IMR-90 (cell line): ENCODE measurements at regions not wholly inside any gene's neighbourhood (a gene's known extent, or its start where the extent isn't known, plus 50 kb on each side); places are given as distances from the start of the nearest gene placed in this dataset.
A peak's percentile ranks its signal among the peaks of the same experiment; 100 is the strongest.

Experiments used
- ATAC-seq: fragments of 200-7000 bp; cut with Tn5 transposase; 2 replicates; pipeline ENCODE4 v1.9.1; 2020; ENCODE audit warnings: low read depth, mild to moderate bottlenecking, moderate library complexity
- BruUV-seq: library from RNA; stranded (reverse); fragments of 400-500 nt; replicated peaks from 2 replicates; lab custom pipeline; 2021; lab: Mats Ljungman, UMichigan
- CTCF ChIA-PET: fragments of 300-600 bp; formaldehyde crosslinking; extraction: SDS; loops from one replicate; lab custom pipeline; 2021; ENCODE audit warnings: antibody characterized with exemption; lab: Yijun Ruan, JAX
- POLR2A ChIA-PET: fragments of 300-600 bp; sonication (Branson Sonifier 250); formaldehyde crosslinking; loops from one replicate; lab custom pipeline; 2022; ENCODE audit warnings: antibody characterized with exemption; ENCODE audit not compliant: unreplicated experiment; lab: Charles Lee
- DNase-seq: peaks from one replicate; pipeline ENCODE4 v3.0.0; 2013
- H2AFZ ChIP-seq: replicated peaks from 2 replicates; pipeline ENCODE3; 2013; ENCODE audit warnings: low read length, mild to moderate bottlenecking; ENCODE audit not compliant: poor library complexity
- H2AK5ac ChIP-seq: 2 replicates; pipeline ENCODE4 v1.6.1; 2013; ENCODE audit warnings: low read depth, low read length, inconsistent platforms
- H2AK9ac ChIP-seq: replicated peaks from 2 replicates; pipeline ENCODE3; 2013; ENCODE audit warnings: mild to moderate bottlenecking, low read depth, low read length, moderate library complexity; ENCODE audit not compliant: poor library complexity
- H2BK120ac ChIP-seq: 2 replicates; pipeline ENCODE4 v1.6.1; 2013; ENCODE audit warnings: low read depth, low read length, inconsistent platforms
- H2BK15ac ChIP-seq: 3 replicates; pipeline ENCODE4 v1.6.1; 2013; ENCODE audit warnings: low read depth, low read length, inconsistent platforms
- H2BK20ac ChIP-seq: 2 replicates; pipeline ENCODE4 v1.6.1; 2013; ENCODE audit warnings: low read depth, mild to moderate bottlenecking, inconsistent platforms, low read length, moderate library complexity
- H2BK5ac ChIP-seq: 2 replicates; pipeline ENCODE4 v1.6.1; 2013; ENCODE audit warnings: mild to moderate bottlenecking, low read depth, low read length, inconsistent platforms; ENCODE audit not compliant: poor library complexity, severe bottlenecking
- H3K14ac ChIP-seq: replicated peaks from 2 replicates; pipeline ENCODE4 v1.6.1; 2013; ENCODE audit warnings: low read depth, low read length, inconsistent platforms
- H3K18ac ChIP-seq: 2 replicates; pipeline ENCODE4 v1.6.1; 2013; ENCODE audit warnings: low read depth, low read length, control low read depth
- H3K23ac ChIP-seq: 2 replicates; pipeline ENCODE4 v1.6.1; 2013; ENCODE audit warnings: low read depth, low read length, inconsistent platforms
- H3K27ac ChIP-seq: 2 replicates; pipeline ENCODE4 v1.5.1; 2013; ENCODE audit warnings: mild to moderate bottlenecking, control low read depth, low read length; ENCODE audit not compliant: insufficient read depth
- H3K27me3 ChIP-seq: 2 replicates; pipeline ENCODE4 v1.6.1; 2013; ENCODE audit warnings: low read length; ENCODE audit not compliant: control insufficient read depth, insufficient read depth
- H3K36me3 ChIP-seq: 2 replicates; pipeline ENCODE4 v1.6.1; 2013; ENCODE audit warnings: low read length, mixed read lengths; ENCODE audit not compliant: control insufficient read depth, insufficient read depth
- H3K4ac ChIP-seq: 2 replicates; pipeline ENCODE4 v1.6.1; 2013; ENCODE audit warnings: low read depth, low read length, inconsistent platforms
- H3K4me1 ChIP-seq: 2 replicates; pipeline ENCODE4 v1.6.1; 2013; ENCODE audit warnings: low read length, mixed read lengths; ENCODE audit not compliant: control insufficient read depth, insufficient read depth
- H3K4me2 ChIP-seq: 2 replicates; pipeline ENCODE4 v1.6.1; 2013; ENCODE audit warnings: low read depth, mild to moderate bottlenecking, control low read depth, low read length, moderate library complexity
- H3K4me3 ChIP-seq: 2 replicates; pipeline ENCODE4 v1.5.1; 2013; ENCODE audit warnings: low read depth, mild to moderate bottlenecking, control low read depth, low read length, moderate library complexity; ENCODE audit not compliant: insufficient read depth
- H3K56ac ChIP-seq: 2 replicates; pipeline ENCODE4 v1.6.1; 2013; ENCODE audit warnings: low read length, inconsistent platforms; ENCODE audit not compliant: insufficient read depth; ENCODE audit errors: extremely low read depth
- H3K79me1 ChIP-seq, 2 experiments: 2 replicates each; pipeline ENCODE4 v1.6.1; 2013; ENCODE audit warnings: low read length in 2 of 2, inconsistent platforms in 1 of 2, low read depth in 1 of 2
- H3K9ac ChIP-seq: 2 replicates; pipeline ENCODE4 v1.6.1; 2013; ENCODE audit warnings: low read depth, low read length, control low read depth
- H3K9me1 ChIP-seq: 2 replicates; pipeline ENCODE4 v1.6.1; 2013; ENCODE audit warnings: low read length, inconsistent platforms; ENCODE audit not compliant: insufficient read depth
- H3K9me3 ChIP-seq: 2 replicates; pipeline ENCODE4 v1.6.1; 2013; ENCODE audit warnings: low read length; ENCODE audit not compliant: control insufficient read depth, insufficient read depth
- H4K20me1 ChIP-seq: 2 replicates; pipeline ENCODE4 v1.6.1; 2013; ENCODE audit warnings: low read length, inconsistent platforms; ENCODE audit not compliant: insufficient read depth
- H4K5ac ChIP-seq: 2 replicates; pipeline ENCODE4 v1.6.1; 2013; ENCODE audit warnings: mild to moderate bottlenecking, low read depth, low read length, control low read depth
- H4K8ac ChIP-seq, 2 experiments: 2 replicates each; pipeline ENCODE4 v1.6.1; 2013; ENCODE audit warnings: low read depth in 2 of 2, low read length in 2 of 2, control low read depth in 1 of 2, inconsistent platforms in 1 of 2
- H4K91ac ChIP-seq: 2 replicates; pipeline ENCODE4 v1.6.1; 2013; ENCODE audit warnings: low read depth, low read length, inconsistent platforms; ENCODE audit not compliant: insufficient read depth
- CEBPB ChIP-seq: IDR thresholded peaks from 2 replicates; pipeline ENCODE4 v1.6.1; 2012; ENCODE audit warnings: low read depth, low read length, improper control_type of control experiment
- CTCF ChIP-seq: conservative IDR thresholded peaks from 2 replicates; pipeline ENCODE4 v1.5.1; 2012; ENCODE audit warnings: mild to moderate bottlenecking, low read depth, low read length, improper control_type of control experiment
- ELK1 ChIP-seq: fragments of 150-350 bp; IDR thresholded peaks from 2 replicates; pipeline ENCODE4 v1.6.1; 2016; ENCODE audit warnings: low read depth, mild to moderate bottlenecking, low read length, moderate library complexity, borderline replicate concordance
- MAFK ChIP-seq: IDR thresholded peaks from 2 replicates; pipeline ENCODE4 v1.6.1; 2012; ENCODE audit warnings: low read depth, low read length, improper control_type of control experiment
- MXI1 ChIP-seq: IDR thresholded peaks from 2 replicates; pipeline ENCODE4 v1.6.1; 2012; ENCODE audit warnings: low read depth, mild to moderate bottlenecking, low read length, moderate library complexity, borderline replicate concordance
- NFE2L2 ChIP-seq: fragments of 150-350 bp; IDR thresholded peaks from 2 replicates; pipeline ENCODE4 v1.6.1; 2016; ENCODE audit warnings: low read depth, mild to moderate bottlenecking, low read length
- RCOR1 ChIP-seq: IDR thresholded peaks from 2 replicates; pipeline ENCODE4 v1.6.1; 2012; ENCODE audit warnings: mild to moderate bottlenecking, low read length, improper control_type of control experiment; ENCODE audit not compliant: insufficient replicate concordance
- RFX5 ChIP-seq: IDR thresholded peaks from 2 replicates; pipeline ENCODE4 v1.8.0; 2012; ENCODE audit warnings: low read depth, mild to moderate bottlenecking, low read length, moderate library complexity
- SMC3 ChIP-seq: fragments of 150-350 bp; IDR thresholded peaks from 2 replicates; pipeline ENCODE4 v1.6.1; 2016; ENCODE audit warnings: low read depth, mild to moderate bottlenecking, antibody characterized with exemption, low read length, moderate library complexity
- USF2 ChIP-seq: fragments of 150-350 bp; IDR thresholded peaks from 2 replicates; pipeline ENCODE4 v1.6.1; 2017; ENCODE audit warnings: mild to moderate bottlenecking, antibody characterized with exemption, low read length, low read depth
- WGBS, 2 experiments: methylation state at CpG; one replicate each; pipeline versions ENCODE4 v1.1.5 to v1.1.7; 2013; ENCODE audit warnings: missing lambda C conversion rate in 2 of 2; ENCODE audit not compliant: insufficient read length in 1 of 2; ENCODE audit errors: extremely low coverage in 2 of 2; 5-methylcytosine and 5-hydroxymethylcytosine counted together
- dilution Hi-C: fragments of 300-500 bp; cut with HindIII; formaldehyde crosslinking; loops from one replicate; pipeline ENCODE4 v1.14.3; 2018; ENCODE audit warnings: low sequenced_read_pairs; ENCODE audit not compliant: unreplicated experiment
- in situ Hi-C: fragments of 300-500 bp; cut with MboI; formaldehyde crosslinking; loops from 3 replicates; pipeline ENCODE4 v1.14.3; 2019; ENCODE audit warnings: low sequenced_read_pairs, inconsistent platforms, mixed read lengths
- intact Hi-C: fragments of 100-400 bp; cut with micrococcal nuclease; formaldehyde crosslinking; loops from 2 replicates; pipeline ENCODE4 v1.10.0; 2022

- no peak overlapping the region for H2AK9ac ChIP-seq
- H3K9me3 ChIP-seq = peaks cover 2% of the 10 kb centered on the region; the same call in 1 of the 2 replicates
- no peak overlapping the region for H3K9ac ChIP-seq
- no peak overlapping the region for H2AFZ ChIP-seq
- TF ChIP-seq SMC3 (no peak), CTCF (no peak), MXI1 (no peak), MAFK (no peak), USF2 (no peak), ELK1 (no peak), RFX5 (no peak), CEBPB (no peak), RCOR1 (no peak), NFE2L2 (no peak)
- peak overlapping the region; percentile 20; the same call in 1 of the 2 replicates for H2AK5ac ChIP-seq
- H3K4me1 ChIP-seq = peaks cover 7% of the 10 kb centered on the region
- no peak overlapping the region for H3K18ac ChIP-seq
- no peak overlapping the region for H3K14ac ChIP-seq
- no CpG with 5 or more reads among the region's 2 CpGs for WGBS, 2 experiments
- H2BK120ac ChIP-seq = no peak overlapping the region; the same call in 1 of the 2 replicates
- H4K8ac ChIP-seq = no peak overlapping the region
- H4K91ac ChIP-seq = no peak overlapping the region
- no peak overlapping the region for H3K4me3 ChIP-seq
- no peak overlapping the region for H3K4ac ChIP-seq
- no peak overlapping the region for H3K27ac ChIP-seq
- no peak overlapping the region for H2BK20ac ChIP-seq
- ATAC-seq (no peak), DNase-seq (no peak)
- no peaks in the 10 kb centered on the region for H4K20me1 ChIP-seq
- no peaks in the 10 kb centered on the region for H3K36me3 ChIP-seq
- no peaks in the 10 kb centered on the region for H3K79me1 ChIP-seq
- H2BK5ac ChIP-seq = no peak overlapping the region
- H3K27me3 ChIP-seq = no peaks in the 10 kb centered on the region
- intact Hi-C loops = no loop called here
- POLR2A ChIA-PET = no interaction called here
- no peak overlapping the region for H3K4me2 ChIP-seq
- dilution Hi-C loops = no loop called here
- no TSS peak for BruUV-seq
- no peak overlapping the region for H4K5ac ChIP-seq
- no peak overlapping the region for H3K56ac ChIP-seq
- in situ Hi-C loops = no loop called here
- H3K23ac ChIP-seq = no peak overlapping the region
- H3K9me1 ChIP-seq = no peaks in the 10 kb centered on the region
- 0 out of 3 replicates have a peak overlapping the region, but pooled peaks have one; percentile 31 for H2BK15ac ChIP-seq
- CTCF ChIA-PET = no interaction called here
These were observed 300.5 kb downstream of the TMX3 start for GRCh38 chr18:68414407-68414806.
